Activated naive CD4-positive, alpha-beta T cell treated with anti-CD3 and anti-CD28 coated beads, Interleukin-2, amount 50 U/mL, for 24 hours (primary cell): ENCODE measurements at regions not wholly inside any gene's neighbourhood (a gene's known extent, or its start where the extent isn't known, plus 50 kb on each side); places are given as distances from the start of the nearest gene placed in this dataset.

Experiments
- H3K27ac Mint-ChIP-seq: one replicate; pipeline ENCODE4 v1.8.0; 2021; ENCODE audit warnings: mild to moderate bottlenecking, mixed read lengths
- H3K27me3 Mint-ChIP-seq: one replicate; pipeline ENCODE4 v1.8.0; 2021; ENCODE audit warnings: mixed read lengths
- H3K36me3 Mint-ChIP-seq: one replicate; pipeline ENCODE4 v1.8.0; 2021; ENCODE audit warnings: mixed read lengths
- H3K4me1 Mint-ChIP-seq: one replicate; pipeline ENCODE4 v1.8.0; 2021; ENCODE audit warnings: mixed read lengths
- H3K4me3 Mint-ChIP-seq: one replicate; pipeline ENCODE4 v1.8.0; 2021; ENCODE audit warnings: mild to moderate bottlenecking, mixed read lengths
- H3K9me3 Mint-ChIP-seq: one replicate; pipeline ENCODE4 v1.8.0; 2021; ENCODE audit warnings: mixed read lengths

- no peaks in the 10 kb centered on the region for H3K4me1 Mint-ChIP-seq
- H3K36me3 Mint-ChIP-seq, result no peaks in the 10 kb centered on the region
- peaks cover 6% of the 10 kb centered on the region for H3K27me3 Mint-ChIP-seq
- H3K4me3 Mint-ChIP-seq, result no peak overlapping the region
- no peak overlapping the region for H3K27ac Mint-ChIP-seq
- no peaks in the 10 kb centered on the region for H3K9me3 Mint-ChIP-seq
Observed at GRCh38 chr6:145323646-145324045, 411.7 kb downstream of the EPM2A start.

DNA sequence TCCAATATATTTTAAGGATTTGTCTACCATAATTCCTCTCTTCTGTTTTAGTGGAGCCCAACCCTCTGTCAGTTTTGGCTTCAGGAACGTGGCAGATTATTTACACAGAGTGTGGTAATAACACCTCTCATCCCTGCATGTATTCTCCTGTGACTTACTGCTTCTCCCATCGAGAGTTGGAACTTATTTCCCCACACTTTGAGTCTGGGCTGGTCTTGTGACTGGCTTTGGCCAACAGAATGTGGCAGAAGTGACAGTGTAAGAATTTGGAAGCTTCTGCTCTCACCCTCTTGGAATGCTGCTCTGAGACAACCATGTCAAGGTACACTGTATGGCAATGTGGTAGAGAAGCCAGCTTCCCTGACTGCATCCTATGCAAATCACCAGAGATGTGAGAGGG is 407.7 kb downstream of the EPM2A start:
- Mint-ChIP-seq H3K9me3 (no peaks in the 10 kb centered on the region), H3K4me1 (no peaks in the 10 kb centered on the region), H3K27ac (no peak overlapping the region), H3K4me3 (no peak overlapping the region), H3K36me3 (no peaks in the 10 kb centered on the region), H3K27me3 (peaks cover 6% of the 10 kb centered on the region)

GRCh38 chr6:145329257-145329656 is 406.1 kb downstream of the EPM2A start:
- Mint-ChIP-seq H3K27ac (no peak overlapping the region), H3K9me3 (no peaks in the 10 kb centered on the region), H3K4me1 (no peaks in the 10 kb centered on the region), H3K27me3 (peaks cover 3% of the 10 kb centered on the region), H3K4me3 (no peak overlapping the region), H3K36me3 (no peaks in the 10 kb centered on the region)

- Mint-ChIP-seq H3K27ac (no peak overlapping the region), H3K36me3 (no peaks in the 10 kb centered on the region), H3K27me3 (peaks cover 3% of the 10 kb centered on the region), H3K4me1 (no peaks in the 10 kb centered on the region), H3K4me3 (no peak overlapping the region), H3K9me3 (no peaks in the 10 kb centered on the region)
Observed at GRCh38 chr6:145331066-145331465, 404.3 kb downstream of the EPM2A start.

- H3K27ac Mint-ChIP-seq, result no peak overlapping the region
- no peaks in the 10 kb centered on the region for H3K36me3 Mint-ChIP-seq
- no peak overlapping the region for H3K4me3 Mint-ChIP-seq
- no peaks in the 10 kb centered on the region for H3K9me3 Mint-ChIP-seq
- H3K27me3 Mint-ChIP-seq, result peaks cover 3% of the 10 kb centered on the region
- H3K4me1 Mint-ChIP-seq, result no peaks in the 10 kb centered on the region
Observed at GRCh38 chr6:145332011-145332410, 403.3 kb downstream of the EPM2A start.

GRCh38 chr6:145336119-145336518 is 399.2 kb downstream of the EPM2A start:
- no peaks in the 10 kb centered on the region for H3K4me1 Mint-ChIP-seq
- H3K9me3 Mint-ChIP-seq, result no peaks in the 10 kb centered on the region
- H3K36me3 Mint-ChIP-seq, result no peaks in the 10 kb centered on the region
- no peak overlapping the region for H3K4me3 Mint-ChIP-seq
- peaks cover 1% of the 10 kb centered on the region for H3K27me3 Mint-ChIP-seq
- no peak overlapping the region for H3K27ac Mint-ChIP-seq

DNA sequence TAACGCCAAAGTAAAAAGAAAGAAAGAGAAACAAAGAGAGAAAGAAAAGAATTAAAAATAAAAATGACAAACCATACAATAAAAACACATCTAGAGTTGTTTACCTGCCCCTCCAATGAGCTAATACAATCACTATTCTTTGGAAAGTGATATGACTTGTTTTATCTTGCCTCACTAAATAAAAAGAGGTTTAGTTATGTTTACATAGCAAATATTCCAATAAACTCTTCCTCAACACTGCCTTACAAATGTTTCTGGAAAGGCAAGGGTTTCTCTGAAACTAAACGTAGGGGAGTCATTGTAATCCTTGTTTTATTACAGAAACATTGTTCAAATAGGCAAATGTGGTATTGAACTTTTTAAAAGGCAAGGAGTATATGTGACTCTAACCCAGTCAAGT is 396.2 kb downstream of the EPM2A start:
- H3K4me3 Mint-ChIP-seq, result no peak overlapping the region
- H3K4me1 Mint-ChIP-seq, result no peaks in the 10 kb centered on the region
- no peak overlapping the region for H3K27ac Mint-ChIP-seq
- H3K9me3 Mint-ChIP-seq, result no peaks in the 10 kb centered on the region
- H3K36me3 Mint-ChIP-seq, result no peaks in the 10 kb centered on the region
- H3K27me3 Mint-ChIP-seq, result peaks cover 1% of the 10 kb centered on the region

- Mint-ChIP-seq H3K27ac (no peak overlapping the region), H3K36me3 (no peaks in the 10 kb centered on the region), H3K4me1 (no peaks in the 10 kb centered on the region), H3K9me3 (no peaks in the 10 kb centered on the region), H3K4me3 (no peak overlapping the region), H3K27me3 (peaks cover 1% of the 10 kb centered on the region)
Observed at GRCh38 chr6:145340256-145340655, 395.1 kb downstream of the EPM2A start.

GRCh38 chr6:145345094-145345493 is 390.2 kb downstream of the EPM2A start:
- no peaks in the 10 kb centered on the region for H3K4me1 Mint-ChIP-seq
- H3K36me3 Mint-ChIP-seq, result no peaks in the 10 kb centered on the region
- H3K9me3 Mint-ChIP-seq, result no peaks in the 10 kb centered on the region
- H3K4me3 Mint-ChIP-seq, result no peak overlapping the region
- H3K27me3 Mint-ChIP-seq, result no peaks in the 10 kb centered on the region
- no peak overlapping the region for H3K27ac Mint-ChIP-seq

DNA sequence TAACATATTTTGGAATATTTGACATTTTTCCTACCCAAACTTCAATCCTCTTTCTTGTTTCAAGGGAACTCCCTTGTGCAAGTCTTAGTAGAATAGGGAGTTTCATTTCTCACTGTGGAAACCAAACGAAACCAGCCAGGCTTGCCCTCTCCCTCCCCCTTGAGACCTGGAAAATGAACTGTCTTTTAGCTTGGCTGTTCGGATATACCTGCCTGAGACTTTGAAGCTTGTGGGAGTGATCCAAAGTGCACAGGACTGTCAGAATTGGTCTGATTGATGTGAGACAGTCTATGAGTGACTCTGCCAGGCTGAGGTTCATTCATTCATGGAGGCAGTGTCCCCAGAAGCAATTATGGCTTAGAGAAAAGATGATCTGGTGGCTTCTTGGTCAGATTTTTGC is 388.1 kb downstream of the EPM2A start:
- Mint-ChIP-seq H3K36me3 (no peaks in the 10 kb centered on the region), H3K27ac (no peak overlapping the region), H3K9me3 (no peaks in the 10 kb centered on the region), H3K27me3 (no peaks in the 10 kb centered on the region), H3K4me3 (no peak overlapping the region), H3K4me1 (no peaks in the 10 kb centered on the region)

- Mint-ChIP-seq H3K27ac (no peak overlapping the region), H3K4me3 (no peak overlapping the region)
Observed at GRCh38 chr6:145349950-145350510, 385.3 kb downstream of the EPM2A start.

GRCh38 chr6:145350928-145351327 is 384.4 kb downstream of the EPM2A start:
- no peak overlapping the region for H3K27ac Mint-ChIP-seq
- no peak overlapping the region for H3K4me3 Mint-ChIP-seq
- H3K27me3 Mint-ChIP-seq, result no peaks in the 10 kb centered on the region
- no peaks in the 10 kb centered on the region for H3K4me1 Mint-ChIP-seq
- H3K36me3 Mint-ChIP-seq, result no peaks in the 10 kb centered on the region
- H3K9me3 Mint-ChIP-seq, result no peaks in the 10 kb centered on the region

More at GRCh38 chr6:145349950-145350510, 385.3 kb downstream of the EPM2A start:
- H3K4me1 Mint-ChIP-seq, result no peaks in the 10 kb centered on the region
- no peaks in the 10 kb centered on the region for H3K36me3 Mint-ChIP-seq
- H3K27me3 Mint-ChIP-seq, result no peaks in the 10 kb centered on the region
- no peaks in the 10 kb centered on the region for H3K9me3 Mint-ChIP-seq

DNA sequence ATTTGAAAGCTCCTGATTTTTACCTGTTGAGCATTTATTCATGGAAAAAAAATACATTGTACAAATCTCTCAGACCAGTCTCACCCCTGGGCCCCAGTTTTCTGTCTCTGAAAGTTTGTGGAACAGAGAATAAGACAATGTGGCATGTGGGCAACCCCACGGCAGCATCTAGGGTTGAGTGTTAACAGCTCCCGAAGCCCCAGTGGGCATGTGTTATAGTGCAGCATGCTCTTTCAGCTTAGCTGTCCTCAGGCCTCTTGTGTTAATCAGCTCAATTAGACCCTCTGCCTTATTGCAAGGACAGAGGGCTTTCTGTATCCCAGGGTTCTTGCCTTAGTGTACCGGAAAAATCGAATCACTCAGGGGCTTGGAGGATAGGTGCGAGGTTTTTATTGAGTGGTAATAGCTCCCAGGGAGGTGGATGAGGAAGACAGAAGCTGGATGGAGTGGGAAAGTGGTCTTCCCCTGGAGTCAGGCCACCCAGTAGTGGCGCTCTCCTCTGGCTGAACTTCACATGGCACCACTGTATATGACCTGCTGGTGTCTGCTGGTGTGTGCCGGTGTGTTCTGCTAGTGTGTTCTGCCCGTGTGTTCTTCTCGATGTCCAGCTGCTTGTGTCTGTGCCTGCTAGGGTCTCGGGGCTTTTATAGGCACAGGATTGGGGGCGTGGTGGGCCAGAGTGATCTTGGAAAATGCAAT is 382.8 kb downstream of the EPM2A start:
- H3K4me3 Mint-ChIP-seq, result no peak overlapping the region
- no peaks in the 10 kb centered on the region for H3K4me1 Mint-ChIP-seq
- no peaks in the 10 kb centered on the region for H3K9me3 Mint-ChIP-seq
- no peaks in the 10 kb centered on the region for H3K36me3 Mint-ChIP-seq
- H3K27ac Mint-ChIP-seq, result no peak overlapping the region
- no peaks in the 10 kb centered on the region for H3K27me3 Mint-ChIP-seq

GRCh38 chr6:145360865-145361264 is 374.5 kb downstream of the EPM2A start:
- Mint-ChIP-seq H3K36me3 (no peaks in the 10 kb centered on the region), H3K4me3 (no peak overlapping the region), H3K9me3 (peaks cover 7% of the 10 kb centered on the region), H3K27ac (no peak overlapping the region), H3K27me3 (peaks cover 3% of the 10 kb centered on the region), H3K4me1 (no peaks in the 10 kb centered on the region)

GRCh38 chr6:145367149-145367548 is 368.2 kb downstream of the EPM2A start:
- Mint-ChIP-seq H3K4me3 (no peak overlapping the region), H3K36me3 (no peaks in the 10 kb centered on the region), H3K4me1 (no peaks in the 10 kb centered on the region), H3K27ac (no peak overlapping the region), H3K9me3 (peaks cover 4% of the 10 kb centered on the region), H3K27me3 (no peaks in the 10 kb centered on the region)

DNA sequence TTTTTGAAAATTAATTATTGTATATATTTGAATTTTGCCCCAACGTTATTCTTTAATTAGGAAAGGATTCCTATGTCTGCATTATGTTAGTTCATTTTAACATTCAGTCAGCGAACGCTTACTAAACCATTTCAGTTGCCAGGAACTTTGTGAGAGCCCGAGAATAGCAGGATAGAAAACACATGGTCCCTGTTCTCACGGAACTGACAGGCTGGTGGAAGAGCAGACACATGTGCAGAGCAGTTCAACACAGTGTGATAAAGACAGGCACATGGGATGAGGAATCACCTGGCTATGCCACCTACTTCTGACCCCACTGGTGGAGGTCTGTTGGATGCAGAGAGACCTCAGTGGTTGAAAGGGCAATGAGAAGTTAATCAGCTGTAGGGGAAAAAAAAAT is 367.2 kb downstream of the EPM2A start:
- Mint-ChIP-seq H3K9me3 (peaks cover 4% of the 10 kb centered on the region), H3K4me1 (no peaks in the 10 kb centered on the region), H3K36me3 (no peaks in the 10 kb centered on the region), H3K27ac (no peak overlapping the region), H3K4me3 (no peak overlapping the region), H3K27me3 (no peaks in the 10 kb centered on the region)

GRCh38 chr6:145370559-145370958 is 364.8 kb downstream of the EPM2A start:
- Mint-ChIP-seq H3K27ac (no peak overlapping the region), H3K4me1 (no peaks in the 10 kb centered on the region), H3K27me3 (no peaks in the 10 kb centered on the region), H3K4me3 (no peak overlapping the region), H3K36me3 (no peaks in the 10 kb centered on the region), H3K9me3 (peaks cover 4% of the 10 kb centered on the region)
